ENCODE measurements at regions not wholly inside any gene's neighbourhood (a gene's known extent, or its start where the extent isn't known, plus 50 kb on each side); places are given as distances from the start of the nearest gene placed in this dataset.

- no peak for DNase-seq
- Mint-ChIP-seq H3K27ac (ENCODE audit: unreplicated experiment) (no peak overlapping the region), H3K4me1 (ENCODE audit: low read depth, unreplicated experiment) (no peaks in the 10 kb centered on the region), H3K36me3 (ENCODE audit: unreplicated experiment) (no peaks in the 10 kb centered on the region), H3K9me3 (ENCODE audit: unreplicated experiment) (peaks cover 7% of the 10 kb centered on the region), H3K27me3 (ENCODE audit: unreplicated experiment) (no peaks in the 10 kb centered on the region), H3K4me3 (ENCODE audit: unreplicated experiment) (no peak overlapping the region)
- TF ChIP-seq CTCF (IDR thresholded peaks at IDR 0.05; ENCODE audit: partially characterized antibody, unreplicated experiment) = no peak
These were observed 83.0 kb upstream of the TBC1D3K start for GRCh38 chr17:37841232-37841631.

- H3K4me1 Mint-ChIP-seq (ENCODE audit: low read depth, unreplicated experiment) = no peaks in the 10 kb centered on the region
- H3K36me3 Mint-ChIP-seq (ENCODE audit: unreplicated experiment) = no peaks in the 10 kb centered on the region
- no peak for DNase-seq
- no peak for TF ChIP-seq CTCF (IDR thresholded peaks at IDR 0.05; ENCODE audit: partially characterized antibody, unreplicated experiment)
- peaks cover 7% of the 10 kb centered on the region for H3K9me3 Mint-ChIP-seq (ENCODE audit: unreplicated experiment)
- H3K27ac Mint-ChIP-seq (ENCODE audit: unreplicated experiment) = no peak overlapping the region
- no peaks in the 10 kb centered on the region for H3K27me3 Mint-ChIP-seq (ENCODE audit: unreplicated experiment)
- H3K4me3 Mint-ChIP-seq (ENCODE audit: unreplicated experiment) = no peak overlapping the region
These were observed 83.6 kb upstream of the TBC1D3K start for GRCh38 chr17:37840576-37840975.

- no peak overlapping the region for H3K4me3 Mint-ChIP-seq (ENCODE audit: unreplicated experiment)
- H3K27ac Mint-ChIP-seq (ENCODE audit: unreplicated experiment) = no peak overlapping the region
- no peaks in the 10 kb centered on the region for H3K4me1 Mint-ChIP-seq (ENCODE audit: low read depth, unreplicated experiment)
- no peaks in the 10 kb centered on the region for H3K27me3 Mint-ChIP-seq (ENCODE audit: unreplicated experiment)
- no peak for TF ChIP-seq CTCF (IDR thresholded peaks at IDR 0.05; ENCODE audit: partially characterized antibody, unreplicated experiment)
- no peaks in the 10 kb centered on the region for H3K36me3 Mint-ChIP-seq (ENCODE audit: unreplicated experiment)
- H3K9me3 Mint-ChIP-seq (ENCODE audit: unreplicated experiment) = peaks cover 5% of the 10 kb centered on the region
- DNase-seq = no peak
These were observed 84.8 kb upstream of the TBC1D3K start for GRCh38 chr17:37839196-37839978.

- no peak for TF ChIP-seq CTCF (IDR thresholded peaks at IDR 0.05; ENCODE audit: partially characterized antibody, unreplicated experiment)
- Mint-ChIP-seq H3K9me3 (ENCODE audit: unreplicated experiment) (peaks cover 5% of the 10 kb centered on the region), H3K27me3 (ENCODE audit: unreplicated experiment) (peaks cover 1% of the 10 kb centered on the region), H3K36me3 (ENCODE audit: unreplicated experiment) (no peaks in the 10 kb centered on the region), H3K4me1 (ENCODE audit: low read depth, unreplicated experiment) (no peaks in the 10 kb centered on the region), H3K4me3 (ENCODE audit: unreplicated experiment) (no peak overlapping the region), H3K27ac (ENCODE audit: unreplicated experiment) (no peak overlapping the region)
- DNase-seq = no peak
These were observed 85.9 kb upstream of the TBC1D3K start for GRCh38 chr17:37838276-37838675.

- no peaks in the 10 kb centered on the region for H3K36me3 Mint-ChIP-seq (ENCODE audit: unreplicated experiment)
- no peak overlapping the region for H3K27ac Mint-ChIP-seq (ENCODE audit: unreplicated experiment)
- no peaks in the 10 kb centered on the region for H3K4me1 Mint-ChIP-seq (ENCODE audit: low read depth, unreplicated experiment)
- peaks cover 5% of the 10 kb centered on the region for H3K9me3 Mint-ChIP-seq (ENCODE audit: unreplicated experiment)
- no peak for DNase-seq
- no peak for TF ChIP-seq CTCF (IDR thresholded peaks at IDR 0.05; ENCODE audit: partially characterized antibody, unreplicated experiment)
- H3K27me3 Mint-ChIP-seq (ENCODE audit: unreplicated experiment) = peaks cover 1% of the 10 kb centered on the region
- no peak overlapping the region for H3K4me3 Mint-ChIP-seq (ENCODE audit: unreplicated experiment)
These were observed 87.6 kb upstream of the TBC1D3K start for GRCh38 chr17:37836593-37836992.

All from glutamatergic neuron (in vitro differentiated cells).